NCI-H2196 (cell line): ENCODE measurements at regions not wholly inside any gene's neighbourhood (a gene's known extent, or its start where the extent isn't known, plus 50 kb on each side); places are given as distances from the start of the nearest gene placed in this dataset.
"Not testable (repeated sequence)": the region's sequence is repeated elsewhere in the genome, so short reads cannot be mapped to it uniquely, and the experiment has no call there.

Experiments
- DNase-seq: peaks from one replicate; lab custom pipeline; 2025; ENCODE audit not compliant: unreplicated experiment; lab: John Stamatoyannopoulos, UW

- no peak for DNase-seq
Observed at GRCh38 chr2:133970641-133971040, 283.2 kb upstream of the MGAT5 start.

GRCh38 chr2:133972297-133972696 lies 281.6 kb upstream of the MGAT5 start:
- no peak for DNase-seq

- DNase-seq: no peak
Observed at GRCh38 chr2:133972786-133973185, 281.1 kb upstream of the MGAT5 start.

GRCh38 chr2:133974353-133974752 lies 279.5 kb upstream of the MGAT5 start:
- no peak for DNase-seq

GRCh38 chr2:133975135-133975534 lies 278.7 kb upstream of the MGAT5 start:
- no peak for DNase-seq

- DNase-seq: no peak
Observed at GRCh38 chr2:133975676-133976428, 278.0 kb upstream of the MGAT5 start.

- no peak for DNase-seq
Observed at GRCh38 chr2:133976659-133977058, 277.2 kb upstream of the MGAT5 start.

- no peak for DNase-seq
Observed at GRCh38 chr2:133977405-133977804, 276.5 kb upstream of the MGAT5 start.

- no peak for DNase-seq
Observed at GRCh38 chr2:133982256-133982655, 271.6 kb upstream of the MGAT5 start.

GRCh38 chr2:133985563-133985962 lies 268.3 kb upstream of the MGAT5 start:
- DNase-seq: no peak

- no peak for DNase-seq
Observed at GRCh38 chr2:133986081-133986837, 267.6 kb upstream of the MGAT5 start.

GRCh38 chr2:133986881-133987795 lies 266.7 kb upstream of the MGAT5 start:
- DNase-seq: no peak

GRCh38 chr2:133988316-133988891 lies 265.5 kb upstream of the MGAT5 start:
- no peak for DNase-seq

- DNase-seq: no peak
Observed at GRCh38 chr2:133991606-133992168, 262.2 kb upstream of the MGAT5 start.

- no peak for DNase-seq
Observed at GRCh38 chr2:133992454-133992853, 261.4 kb upstream of the MGAT5 start.

GRCh38 chr2:133993160-133993559 lies 260.7 kb upstream of the MGAT5 start:
- no peak for DNase-seq

- DNase-seq: not testable (repeated sequence)
Observed at GRCh38 chr2:133998726-133999125, 255.1 kb upstream of the MGAT5 start.

- no peak for DNase-seq
Observed at GRCh38 chr2:134002391-134002790, 251.5 kb upstream of the MGAT5 start.

- no peak for DNase-seq
Observed at GRCh38 chr2:134002921-134003320, 251.0 kb upstream of the MGAT5 start.

GRCh38 chr2:134004467-134004866 lies 249.4 kb upstream of the MGAT5 start:
- no peak for DNase-seq

- DNase-seq: no peak
Observed at GRCh38 chr2:134008837-134009236, 245.0 kb upstream of the MGAT5 start.
